PC-9 (cell line): ENCODE measurements at regions not wholly inside any gene's neighbourhood (a gene's known extent, or its start where the extent isn't known, plus 50 kb on each side); places are given as distances from the start of the nearest gene placed in this dataset.

ENCODE experiments used
- BruUV-seq: library from RNA; stranded (reverse); fragments of 400-500 nt; replicated peaks from 2 replicates; lab custom pipeline; 2021; lab: Mats Ljungman, UMichigan
- CTCF ChIA-PET: fragments of 300-600 bp; sonication (Branson Sonifier 250); formaldehyde crosslinking; loops from one replicate; lab custom pipeline; 2022; ENCODE audit warnings: antibody characterized with exemption; lab: Charles Lee
- POLR2A ChIA-PET: fragments of 300-600 bp; sonication (Branson Sonifier 250); formaldehyde crosslinking; loops from one replicate; lab custom pipeline; 2022; ENCODE audit warnings: antibody characterized with exemption; ENCODE audit not compliant: unreplicated experiment; lab: Charles Lee
- DNase-seq, 2 experiments: peaks; one replicate each; pipeline versions ENCODE4 v3.0.0 to v3.0.0-alpha.2; 2015 to 2022; ENCODE audit warnings: mixed read lengths in 1 of 2
- H2AFZ ChIP-seq: fragments of 200-600 bp; sonication (generic); 2 replicates; pipeline ENCODE4 v1.8.1; 2017; ENCODE audit warnings: antibody characterized with exemption
- H3F3A ChIP-seq: fragments of 200-600 bp; sonication (generic); 2 replicates; pipeline ENCODE4 v1.8.1; 2017; ENCODE audit warnings: antibody characterized with exemption, mild to moderate bottlenecking, low read depth; ENCODE audit not compliant: insufficient read depth
- H3K27ac ChIP-seq: fragments of 200-600 bp; sonication (generic); 2 replicates; pipeline ENCODE4 v1.6.1; 2016; ENCODE audit warnings: mixed run types
- H3K27me3 ChIP-seq: fragments of 200-600 bp; sonication (generic); 2 replicates; pipeline ENCODE4 v1.6.1; 2016; ENCODE audit warnings: low read depth, mixed run types; ENCODE audit not compliant: insufficient read depth
- H3K36me3 ChIP-seq: fragments of 200-600 bp; sonication (generic); 2 replicates; pipeline ENCODE4 v1.6.1; 2016; ENCODE audit warnings: low read depth, mixed run types
- H3K4me1 ChIP-seq: fragments of 200-600 bp; sonication (generic); replicated peaks from 2 replicates; pipeline ENCODE4 v1.6.1; 2016; ENCODE audit warnings: mixed run types; ENCODE audit not compliant: insufficient read depth
- H3K4me2 ChIP-seq: fragments of 200-600 bp; sonication (generic); 2 replicates; pipeline ENCODE4 v1.6.1; 2017; ENCODE audit warnings: mixed run types
- H3K4me3 ChIP-seq: fragments of 200-600 bp; sonication (generic); 2 replicates; pipeline ENCODE4 v1.6.1; 2016; ENCODE audit warnings: mixed run types
- H3K79me2 ChIP-seq: fragments of 200-600 bp; sonication (generic); 2 replicates; pipeline ENCODE4 v1.6.1; 2017; ENCODE audit warnings: low read depth, mixed run types
- H3K9me2 ChIP-seq: fragments of 200-600 bp; sonication (generic); 2 replicates; pipeline ENCODE4 v1.8.1; 2017; ENCODE audit warnings: mild to moderate bottlenecking; ENCODE audit not compliant: insufficient read depth
- H3K9me3 ChIP-seq: fragments of 200-600 bp; sonication (generic); 2 replicates; pipeline ENCODE4 v1.8.1; 2016; ENCODE audit warnings: low read depth; ENCODE audit not compliant: insufficient read depth
- H4K20me1 ChIP-seq: fragments of 200-600 bp; sonication (generic); 2 replicates; pipeline ENCODE4 v1.8.1; 2017; ENCODE audit not compliant: insufficient read depth
- EZH2 ChIP-seq: fragments of 200-600 bp; sonication (generic); IDR thresholded peaks from 2 replicates; pipeline ENCODE4 v1.8.0; 2017; ENCODE audit warnings: antibody characterized with exemption, low read depth
- intact Hi-C: fragments of 100-400 bp; cut with micrococcal nuclease; formaldehyde crosslinking; loops from one replicate; pipeline ENCODE4 v1.10.0; 2022; ENCODE audit not compliant: unreplicated experiment
- TF ChIP-seq, protein P1 (sequence below): fragments of 200-600 bp; sonication (generic); conservative IDR thresholded peaks from 2 replicates; pipeline ENCODE4 v1.6.1; 2017; ENCODE audit warnings: mixed run types, antibody characterized with exemption, mild to moderate bottlenecking, moderate library complexity

DNA sequence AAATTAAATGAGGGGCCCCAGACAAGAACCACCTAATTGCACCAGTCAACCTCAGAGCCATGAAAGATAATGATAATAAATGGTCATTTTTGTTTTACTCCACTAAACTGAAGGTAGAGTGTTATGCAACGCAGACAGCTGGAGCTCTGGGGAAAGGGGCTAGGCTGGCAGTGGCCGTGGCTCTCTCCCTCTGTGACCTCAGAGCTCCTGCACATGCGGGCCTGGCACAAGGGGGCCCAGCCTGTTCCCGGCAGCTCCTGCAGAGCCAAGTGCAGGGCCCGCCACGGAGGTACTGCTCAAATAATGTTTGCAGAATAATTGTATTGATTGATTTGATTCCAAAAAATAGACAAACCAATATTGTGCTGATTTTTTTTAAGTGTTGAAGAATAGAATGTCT, 109.5 kb downstream of the SALL1 start:
- ChIA-PET CTCF (no interaction called here), POLR2A (no interaction called here)
- Histone ChIP-seq H3K79me2 (no peaks in the 10 kb centered on the region), H4K20me1 (no peaks in the 10 kb centered on the region), H3K9me3 (no peaks in the 10 kb centered on the region), H3K4me1 (no peaks in the 10 kb centered on the region), H3K27ac (no peak overlapping the region), H3K9me2 (no peaks in the 10 kb centered on the region), H3K36me3 (no peaks in the 10 kb centered on the region), H3K4me2 (no peak overlapping the region), H3K4me3 (no peak overlapping the region), H3F3A (no peaks in the 10 kb centered on the region), H2AFZ (no peak overlapping the region), H3K27me3 (peaks cover 42% of the 10 kb centered on the region)
- BruUV-seq = no TSS peak
- TF ChIP-seq EZH2 = no peak
- TF ChIP-seq, protein P1, sequence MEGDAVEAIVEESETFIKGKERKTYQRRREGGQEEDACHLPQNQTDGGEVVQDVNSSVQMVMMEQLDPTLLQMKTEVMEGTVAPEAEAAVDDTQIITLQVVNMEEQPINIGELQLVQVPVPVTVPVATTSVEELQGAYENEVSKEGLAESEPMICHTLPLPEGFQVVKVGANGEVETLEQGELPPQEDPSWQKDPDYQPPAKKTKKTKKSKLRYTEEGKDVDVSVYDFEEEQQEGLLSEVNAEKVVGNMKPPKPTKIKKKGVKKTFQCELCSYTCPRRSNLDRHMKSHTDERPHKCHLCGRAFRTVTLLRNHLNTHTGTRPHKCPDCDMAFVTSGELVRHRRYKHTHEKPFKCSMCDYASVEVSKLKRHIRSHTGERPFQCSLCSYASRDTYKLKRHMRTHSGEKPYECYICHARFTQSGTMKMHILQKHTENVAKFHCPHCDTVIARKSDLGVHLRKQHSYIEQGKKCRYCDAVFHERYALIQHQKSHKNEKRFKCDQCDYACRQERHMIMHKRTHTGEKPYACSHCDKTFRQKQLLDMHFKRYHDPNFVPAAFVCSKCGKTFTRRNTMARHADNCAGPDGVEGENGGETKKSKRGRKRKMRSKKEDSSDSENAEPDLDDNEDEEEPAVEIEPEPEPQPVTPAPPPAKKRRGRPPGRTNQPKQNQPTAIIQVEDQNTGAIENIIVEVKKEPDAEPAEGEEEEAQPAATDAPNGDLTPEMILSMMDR = no peak
- intact Hi-C loops = no loop called here
- DNase-seq = no peak

DNA sequence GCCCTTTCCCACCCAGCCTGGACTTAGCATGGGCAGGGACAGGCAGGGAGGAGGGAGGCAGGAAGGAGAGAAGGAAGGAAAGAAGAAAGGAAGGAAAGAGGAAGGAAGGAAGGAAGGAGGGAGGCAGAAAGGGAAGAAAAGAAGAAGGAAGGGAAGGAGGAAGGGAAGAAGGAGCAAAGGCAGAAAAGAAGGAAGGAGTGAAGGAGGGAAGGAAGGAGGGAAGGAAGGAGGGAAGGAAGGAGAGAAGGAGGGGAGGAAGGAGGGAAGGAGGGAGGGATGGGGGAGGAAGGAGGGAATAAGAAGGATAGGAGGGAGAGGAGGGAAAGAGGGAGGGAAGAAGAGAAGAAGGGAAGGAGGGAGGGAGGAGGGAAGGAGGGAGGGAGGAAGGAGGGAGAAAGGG, 110.4 kb downstream of the SALL1 start:
- Histone ChIP-seq H3K27me3 (peaks cover 43% of the 10 kb centered on the region), H3K9me2 (no peaks in the 10 kb centered on the region), H4K20me1 (no peaks in the 10 kb centered on the region), H3K36me3 (no peaks in the 10 kb centered on the region), H3K4me2 (no peak overlapping the region), H3F3A (no peaks in the 10 kb centered on the region), H2AFZ (no peak overlapping the region), H3K9me3 (no peaks in the 10 kb centered on the region), H3K27ac (no peak overlapping the region), H3K4me3 (no peak overlapping the region), H3K79me2 (no peaks in the 10 kb centered on the region), H3K4me1 (no peaks in the 10 kb centered on the region)
- CTCF ChIA-PET = no interaction called here
- intact Hi-C loops = no loop called here
- no TSS peak for BruUV-seq
- no peak for TF ChIP-seq EZH2
- TF ChIP-seq, protein P1 = no peak
- no peak for DNase-seq
- POLR2A ChIA-PET = no interaction called here

GRCh38 chr16:51039638-51040331, 111.3 kb downstream of the SALL1 start:
- intact Hi-C loops = no loop called here
- no peaks in the 10 kb centered on the region for H3F3A ChIP-seq
- no peak for DNase-seq
- no peaks in the 10 kb centered on the region for H3K4me1 ChIP-seq
- ChIA-PET CTCF (no interaction called here), POLR2A (no interaction called here)
- TF ChIP-seq, protein P1 = no peak
- TF ChIP-seq EZH2 = no peak
- H4K20me1 ChIP-seq = no peaks in the 10 kb centered on the region
- peaks cover 48% of the 10 kb centered on the region for H3K27me3 ChIP-seq
- no peak overlapping the region for H3K4me3 ChIP-seq
- H3K4me2 ChIP-seq = no peak overlapping the region
- no peaks in the 10 kb centered on the region for H3K79me2 ChIP-seq
- no peak overlapping the region for H3K27ac ChIP-seq
- H3K9me2 ChIP-seq = no peaks in the 10 kb centered on the region
- H3K9me3 ChIP-seq = no peaks in the 10 kb centered on the region
- no TSS peak for BruUV-seq
- H2AFZ ChIP-seq = no peak overlapping the region
- H3K36me3 ChIP-seq = no peaks in the 10 kb centered on the region
